ENCODE measurements at regions not wholly inside any gene's neighbourhood (a gene's known extent, or its start where the extent isn't known, plus 50 kb on each side); places are given as distances from the start of the nearest gene placed in this dataset.

DNA sequence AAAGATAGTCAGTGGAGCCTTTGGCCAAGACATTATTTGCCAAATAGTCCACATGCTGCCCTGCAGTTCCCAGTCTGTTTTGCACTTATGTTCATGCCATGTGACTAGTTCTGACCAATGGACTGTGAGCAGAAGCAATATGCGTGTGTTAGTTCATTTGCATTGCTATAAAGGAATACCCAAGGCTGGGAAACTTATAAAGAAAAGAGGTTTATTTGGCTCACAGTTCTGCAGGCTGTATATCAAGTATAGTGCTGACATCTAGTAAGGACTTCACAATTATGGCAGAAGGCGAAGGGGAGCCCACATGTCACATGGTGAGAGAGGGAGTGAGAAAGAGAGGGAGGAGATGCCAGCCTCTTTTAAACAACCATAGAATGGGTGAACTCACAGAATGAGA is 193.3 kb downstream of the PTPRU start:
- H3K4me1 ChIP-seq = no peaks in the 10 kb centered on the region
- WGBS, 2 donors (ENCODE audit: low coverage in 1 of 2) = 75 to 79% methylated on average over 2 of the region's 2 CpGs
- TF ChIP-seq POLR2A (IDR thresholded peaks at IDR 0.05) = no peak
- TF ChIP-seq CTCF (IDR thresholded peaks at IDR 0.05) = no peak
- TF ChIP-seq POLR2AphosphoS5 (IDR thresholded peaks at IDR 0.05) = no peak
- TF ChIP-seq EP300 (IDR thresholded peaks at IDR 0.05) = no peak

GRCh38 chr1:29428997-29429396 is 192.7 kb downstream of the PTPRU start:
- no peaks in the 10 kb centered on the region for H3K36me3 ChIP-seq
- no peak for ATAC-seq

More for the DNA sequence above, 193.3 kb downstream of the PTPRU start:
- Histone ChIP-seq H3K9me3 (peaks cover 0 to 30% (median 0%) of the 10 kb centered on the region in 3 donors), H3K27me3 (peaks cover 39% of the 10 kb centered on the region), H3K4me3 (no peak overlapping the region), H3K36me3 (no peaks in the 10 kb centered on the region), H3K27ac (no peak overlapping the region)
- ATAC-seq = no peak

GRCh38 chr1:29428280-29428615 is 191.9 kb downstream of the PTPRU start:
- no peak overlapping the region for H3K27ac ChIP-seq
- TF ChIP-seq CTCF (IDR thresholded peaks at IDR 0.05) (no peak), EP300 (IDR thresholded peaks at IDR 0.05) (no peak), POLR2AphosphoS5 (IDR thresholded peaks at IDR 0.05) (no peak), POLR2A (IDR thresholded peaks at IDR 0.05) (no peak)
- H3K36me3 ChIP-seq = no peaks in the 10 kb centered on the region
- H3K9me3 ChIP-seq = peaks cover 0 to 30% (median 0%) of the 10 kb centered on the region in 3 donors
- WGBS, 2 donors (ENCODE audit: low coverage in 1 of 2) = 80% methylated on average over 1 of the region's 4 CpGs; no CpG with 5 or more reads in 1 of the 2 donors
- peaks cover 47% of the 10 kb centered on the region for H3K27me3 ChIP-seq
- no peak overlapping the region for H3K4me3 ChIP-seq
- no peak for ATAC-seq
- H3K4me1 ChIP-seq = no peaks in the 10 kb centered on the region

More at GRCh38 chr1:29428997-29429396, 192.7 kb downstream of the PTPRU start:
- TF ChIP-seq CTCF (IDR thresholded peaks at IDR 0.05) (no peak), POLR2AphosphoS5 (IDR thresholded peaks at IDR 0.05) (no peak), POLR2A (IDR thresholded peaks at IDR 0.05) (no peak), EP300 (IDR thresholded peaks at IDR 0.05) (no peak)
- 63 to 65% methylated on average over 4 of the region's 4 CpGs for WGBS, 2 donors (ENCODE audit: low coverage in 1 of 2)
- H3K27ac ChIP-seq = no peak overlapping the region
- no peak overlapping the region for H3K4me3 ChIP-seq
- no peaks in the 10 kb centered on the region for H3K4me1 ChIP-seq
- peaks cover 45% of the 10 kb centered on the region for H3K27me3 ChIP-seq
- H3K9me3 ChIP-seq = peaks cover 0 to 30% (median 0%) of the 10 kb centered on the region in 3 donors

GRCh38 chr1:29427614-29428279 is 191.4 kb downstream of the PTPRU start:
- Histone ChIP-seq H3K36me3 (no peaks in the 10 kb centered on the region), H3K4me1 (no peaks in the 10 kb centered on the region), H3K9me3 (peaks cover 0 to 30% (median 0%) of the 10 kb centered on the region in 3 donors), H3K27ac (no peak overlapping the region), H3K27me3 (peaks cover 46% of the 10 kb centered on the region), H3K4me3 (no peak overlapping the region)
- no peak for ATAC-seq
- WGBS, 2 donors (ENCODE audit: low coverage in 1 of 2) = 46 to 77% methylated on average over 2 to 3 of the region's 3 CpGs
- TF ChIP-seq POLR2A (IDR thresholded peaks at IDR 0.05) (no peak), POLR2AphosphoS5 (IDR thresholded peaks at IDR 0.05) (no peak), CTCF (IDR thresholded peaks at IDR 0.05) (no peak), EP300 (IDR thresholded peaks at IDR 0.05) (no peak)

GRCh38 chr1:29426701-29427279 is 190.5 kb downstream of the PTPRU start:
- no peak for ATAC-seq
- Histone ChIP-seq H3K4me3 (no peak overlapping the region), H3K27ac (no peak overlapping the region), H3K4me1 (no peaks in the 10 kb centered on the region), H3K27me3 (peaks cover 46% of the 10 kb centered on the region), H3K36me3 (no peaks in the 10 kb centered on the region), H3K9me3 (peaks cover 0 to 28% (median 0%) of the 10 kb centered on the region in 3 donors)
- WGBS, 2 donors (ENCODE audit: low coverage in 1 of 2) = 80 to 82% methylated on average over 1 to 3 of the region's 7 CpGs
- no peak for TF ChIP-seq CTCF (IDR thresholded peaks at IDR 0.05)
- TF ChIP-seq POLR2AphosphoS5 (IDR thresholded peaks at IDR 0.05) = no peak
- TF ChIP-seq POLR2A (IDR thresholded peaks at IDR 0.05) = no peak
- no peak for TF ChIP-seq EP300 (IDR thresholded peaks at IDR 0.05)
